ENCODE measurements at regions not wholly inside any gene's neighbourhood (a gene's known extent, or its start where the extent isn't known, plus 50 kb on each side); places are given as distances from the start of the nearest gene placed in this dataset.

DNA sequence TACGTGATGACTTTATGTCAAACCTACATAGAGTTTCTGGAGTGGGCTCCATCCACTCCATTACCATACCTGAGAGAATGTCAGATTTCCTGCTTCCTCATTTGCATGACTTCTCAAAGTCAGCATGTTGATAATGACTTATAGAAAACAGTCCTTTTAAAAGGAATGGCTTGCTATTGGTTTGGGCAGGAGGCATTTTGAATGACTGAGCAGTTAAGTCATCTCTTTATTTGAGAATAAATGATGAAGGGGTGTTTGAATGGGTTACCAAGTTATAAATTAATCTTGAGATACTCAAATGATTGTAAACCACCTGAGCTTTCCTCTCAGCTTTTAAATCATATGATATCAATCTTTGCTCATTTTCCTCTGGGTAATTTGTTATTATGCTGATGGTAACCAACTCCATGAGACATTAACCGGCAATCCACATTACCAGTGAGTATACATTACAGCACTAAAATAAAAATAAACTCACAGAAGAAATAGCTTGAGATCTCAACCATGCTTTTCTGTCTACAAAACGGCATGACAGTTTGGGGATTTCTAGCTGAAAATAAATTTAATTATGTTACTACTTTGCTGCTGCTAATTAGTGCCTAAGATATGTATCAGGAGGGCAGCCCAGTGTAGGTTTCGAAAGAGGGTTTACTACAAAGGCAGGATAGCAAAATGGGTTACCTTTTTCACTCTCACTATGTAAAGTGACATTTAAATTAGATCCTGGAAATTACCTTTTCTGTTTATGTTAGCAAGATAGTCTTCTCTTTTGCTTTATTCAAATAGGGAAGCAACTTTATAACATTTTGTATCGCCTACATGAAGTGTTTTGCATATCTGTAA lies 78.8 kb downstream of the RPS12 start:
- TF ChIP-seq CREB1 (IDR thresholded peaks at IDR 0.05) = no peak
- no peak for TF ChIP-seq TCF12 (IDR thresholded peaks at IDR 0.05; ENCODE audit: low read depth, low read length)
- TF ChIP-seq RBBP5 (IDR thresholded peaks at IDR 0.05; ENCODE audit: borderline replicate concordance, low read depth, low read length) = no peak
- no peak for TF ChIP-seq NRF1 (IDR thresholded peaks at IDR 0.05; ENCODE audit: low read depth, low read length)
- TF ChIP-seq KDM1A (IDR thresholded peaks at IDR 0.05; ENCODE audit: borderline replicate concordance, low read length) = no peak
- no peak for TF ChIP-seq RFX5 (IDR thresholded peaks at IDR 0.05; ENCODE audit: borderline replicate concordance, low read depth, low read length)
- TF ChIP-seq POLR2A (IDR thresholded peaks at IDR 0.05; ENCODE audit: control extremely low read depth in 1 of 2, low read depth in 2 of 2, low read length in 2 of 2) = no peak
- no peak for TF ChIP-seq CTCF (IDR thresholded peaks at IDR 0.05; ENCODE audit: control extremely low read depth in 1 of 3, insufficient read depth in 1 of 3, low read depth in 1 of 3, low read length in 3 of 3)
- TF ChIP-seq, protein P1, sequence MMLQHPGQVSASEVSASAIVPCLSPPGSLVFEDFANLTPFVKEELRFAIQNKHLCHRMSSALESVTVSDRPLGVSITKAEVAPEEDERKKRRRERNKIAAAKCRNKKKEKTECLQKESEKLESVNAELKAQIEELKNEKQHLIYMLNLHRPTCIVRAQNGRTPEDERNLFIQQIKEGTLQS (IDR thresholded peaks at IDR 0.05; ENCODE audit: insufficient read depth, low read depth, low read length) = no peak
- TF ChIP-seq, protein P2, sequence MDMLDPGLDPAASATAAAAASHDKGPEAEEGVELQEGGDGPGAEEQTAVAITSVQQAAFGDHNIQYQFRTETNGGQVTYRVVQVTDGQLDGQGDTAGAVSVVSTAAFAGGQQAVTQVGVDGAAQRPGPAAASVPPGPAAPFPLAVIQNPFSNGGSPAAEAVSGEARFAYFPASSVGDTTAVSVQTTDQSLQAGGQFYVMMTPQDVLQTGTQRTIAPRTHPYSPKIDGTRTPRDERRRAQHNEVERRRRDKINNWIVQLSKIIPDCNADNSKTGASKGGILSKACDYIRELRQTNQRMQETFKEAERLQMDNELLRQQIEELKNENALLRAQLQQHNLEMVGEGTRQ (IDR thresholded peaks at IDR 0.05; ENCODE audit: low read length) = no peak
- no peak for TF ChIP-seq BACH1 (IDR thresholded peaks at IDR 0.05; ENCODE audit: low read length)
- TF ChIP-seq YY1 (IDR thresholded peaks at IDR 0.05; ENCODE audit: low read depth, low read length) = no peak
- TF ChIP-seq BRCA1 (IDR thresholded peaks at IDR 0.05; ENCODE audit: low read depth, low read length) = no peak
- TF ChIP-seq ZNF274 (IDR thresholded peaks at IDR 0.05; ENCODE audit: borderline replicate concordance, extremely low read depth, low read length) = no peak

Measured in H1 (cell line).